ENCODE measurements at regions not wholly inside any gene's neighbourhood (a gene's known extent, or its start where the extent isn't known, plus 50 kb on each side); places are given as distances from the start of the nearest gene placed in this dataset.
"Not testable (repeated sequence)": the region's sequence is repeated elsewhere in the genome, so short reads cannot be mapped to it uniquely, and the experiment has no call there.

GRCh38 chr5:42242881-42243485 is 180.3 kb upstream of the GHR start:
- no peaks in the 10 kb centered on the region for H3K27me3 ChIP-seq (ENCODE audit: insufficient read depth, low read length, poor library complexity)
- WGBS (ENCODE audit: extremely low coverage, insufficient coverage, low lambda C conversion rate), result no CpG with 5 or more reads among the region's 5 CpGs
- no peak overlapping the region for H4K8ac ChIP-seq (ENCODE audit: low read depth, low read length)
- H3K79me2 ChIP-seq (ENCODE audit: control insufficient read depth, insufficient read depth, low read length), result no peaks in the 10 kb centered on the region
- H3K4me2 ChIP-seq (ENCODE audit: low read length), result no peak overlapping the region
- H4K5ac ChIP-seq (ENCODE audit: low read length), result no peak overlapping the region
- no peak for DNase-seq
- no peak overlapping the region for H2BK15ac ChIP-seq (replicated peaks; ENCODE audit: low read depth)
- no peak overlapping the region for H2BK120ac ChIP-seq (ENCODE audit: low read depth, low read length)
- H3K18ac ChIP-seq (ENCODE audit: low read length), result no peak overlapping the region
- H3K79me1 ChIP-seq (ENCODE audit: low read length), result no peaks in the 10 kb centered on the region
- no peak overlapping the region for H3K4ac ChIP-seq (ENCODE audit: low read depth, low read length)
- H3K56ac ChIP-seq (ENCODE audit: low read length), result no peak overlapping the region
- no peak overlapping the region for H2BK5ac ChIP-seq (ENCODE audit: low read length)
- no peak overlapping the region for H3K23ac ChIP-seq (ENCODE audit: low read length)
- no peak overlapping the region for H2AK5ac ChIP-seq (ENCODE audit: low read length)
- H3K4me3 ChIP-seq (ENCODE audit: low read length), result no peak overlapping the region
- no peak overlapping the region for H3K27ac ChIP-seq (ENCODE audit: low read depth, low read length)
- no peaks in the 10 kb centered on the region for H3K36me3 ChIP-seq (ENCODE audit: control insufficient read depth, insufficient read depth, low read length)
- no peaks in the 10 kb centered on the region for H3K4me1 ChIP-seq (ENCODE audit: control insufficient read depth, low read depth, low read length)
- H3K9ac ChIP-seq (ENCODE audit: low read length), result no peak overlapping the region

- no peak for DNase-seq
- H4K8ac ChIP-seq (ENCODE audit: low read depth, low read length), result no peak overlapping the region
- H3K36me3 ChIP-seq (ENCODE audit: control insufficient read depth, insufficient read depth, low read length), result no peaks in the 10 kb centered on the region
- no peak overlapping the region for H3K4me3 ChIP-seq (ENCODE audit: low read length)
- H4K5ac ChIP-seq (ENCODE audit: low read length), result no peak overlapping the region
- no peaks in the 10 kb centered on the region for H3K4me1 ChIP-seq (ENCODE audit: control insufficient read depth, low read depth, low read length)
- no peaks in the 10 kb centered on the region for H3K79me2 ChIP-seq (ENCODE audit: control insufficient read depth, insufficient read depth, low read length)
- no peak overlapping the region for H2BK120ac ChIP-seq (ENCODE audit: low read depth, low read length)
- no peak overlapping the region for H2BK15ac ChIP-seq (replicated peaks; ENCODE audit: low read depth)
- WGBS (ENCODE audit: extremely low coverage, insufficient coverage, low lambda C conversion rate), result no CpG with 5 or more reads among the region's 5 CpGs
- no peak overlapping the region for H3K27ac ChIP-seq (ENCODE audit: low read depth, low read length)
- H3K4me2 ChIP-seq (ENCODE audit: low read length), result no peak overlapping the region
- H3K56ac ChIP-seq (ENCODE audit: low read length), result no peak overlapping the region
- no peak overlapping the region for H2BK5ac ChIP-seq (ENCODE audit: low read length)
- H3K23ac ChIP-seq (ENCODE audit: low read length), result no peak overlapping the region
- H3K27me3 ChIP-seq (ENCODE audit: insufficient read depth, low read length, poor library complexity), result no peaks in the 10 kb centered on the region
- no peak overlapping the region for H3K18ac ChIP-seq (ENCODE audit: low read length)
- H3K79me1 ChIP-seq (ENCODE audit: low read length), result no peaks in the 10 kb centered on the region
- no peak overlapping the region for H3K9ac ChIP-seq (ENCODE audit: low read length)
- no peak overlapping the region for H2AK5ac ChIP-seq (ENCODE audit: low read length)
- no peak overlapping the region for H3K4ac ChIP-seq (ENCODE audit: low read depth, low read length)
Measured at GRCh38 chr5:42252306-42252705, 170.9 kb upstream of the GHR start.

GRCh38 chr5:42259914-42260313 is 163.3 kb upstream of the GHR start:
- H3K4ac ChIP-seq (ENCODE audit: low read depth, low read length); H3K9ac ChIP-seq (ENCODE audit: low read length); H3K56ac ChIP-seq (ENCODE audit: low read length); H3K4me2 ChIP-seq (ENCODE audit: low read length); H2BK15ac ChIP-seq (replicated peaks; ENCODE audit: low read depth); H2BK5ac ChIP-seq (ENCODE audit: low read length); H3K79me1 ChIP-seq (ENCODE audit: low read length); H3K4me1 ChIP-seq (ENCODE audit: control insufficient read depth, low read depth, low read length); H3K27me3 ChIP-seq (ENCODE audit: insufficient read depth, low read length, poor library complexity); H3K18ac ChIP-seq (ENCODE audit: low read length); H3K23ac ChIP-seq (ENCODE audit: low read length); H3K36me3 ChIP-seq (ENCODE audit: control insufficient read depth, insufficient read depth, low read length); H4K5ac ChIP-seq (ENCODE audit: low read length); H4K8ac ChIP-seq (ENCODE audit: low read depth, low read length); H2AK5ac ChIP-seq (ENCODE audit: low read length); H2BK120ac ChIP-seq (ENCODE audit: low read depth, low read length); H3K4me3 ChIP-seq (ENCODE audit: low read length); DNase-seq; H3K79me2 ChIP-seq (ENCODE audit: control insufficient read depth, insufficient read depth, low read length); H3K27ac ChIP-seq (ENCODE audit: low read depth, low read length): not testable (repeated sequence)
- no CpG with 5 or more reads among the region's 12 CpGs for WGBS (ENCODE audit: extremely low coverage, insufficient coverage, low lambda C conversion rate)

GRCh38 chr5:42267091-42267490 is 156.1 kb upstream of the GHR start:
- no peak overlapping the region for H3K9ac ChIP-seq (ENCODE audit: low read length)
- no peak overlapping the region for H3K27ac ChIP-seq (ENCODE audit: low read depth, low read length)
- no peaks in the 10 kb centered on the region for H3K79me1 ChIP-seq (ENCODE audit: low read length)
- no peaks in the 10 kb centered on the region for H3K36me3 ChIP-seq (ENCODE audit: control insufficient read depth, insufficient read depth, low read length)
- no peak overlapping the region for H3K23ac ChIP-seq (ENCODE audit: low read length)
- no peak overlapping the region for H2BK120ac ChIP-seq (ENCODE audit: low read depth, low read length)
- H3K4me2 ChIP-seq (ENCODE audit: low read length), result no peak overlapping the region
- no peaks in the 10 kb centered on the region for H3K4me1 ChIP-seq (ENCODE audit: control insufficient read depth, low read depth, low read length)
- H2BK15ac ChIP-seq (replicated peaks; ENCODE audit: low read depth), result no peak overlapping the region
- no peaks in the 10 kb centered on the region for H3K27me3 ChIP-seq (ENCODE audit: insufficient read depth, low read length, poor library complexity)
- H3K56ac ChIP-seq (ENCODE audit: low read length), result no peak overlapping the region
- no peaks in the 10 kb centered on the region for H3K79me2 ChIP-seq (ENCODE audit: control insufficient read depth, insufficient read depth, low read length)
- no peak overlapping the region for H2BK5ac ChIP-seq (ENCODE audit: low read length)
- no peak overlapping the region for H4K5ac ChIP-seq (ENCODE audit: low read length)
- H3K18ac ChIP-seq (ENCODE audit: low read length), result no peak overlapping the region
- H2AK5ac ChIP-seq (ENCODE audit: low read length), result no peak overlapping the region
- no peak overlapping the region for H3K4me3 ChIP-seq (ENCODE audit: low read length)
- no peak for DNase-seq
- H3K4ac ChIP-seq (ENCODE audit: low read depth, low read length), result no peak overlapping the region
- no peak overlapping the region for H4K8ac ChIP-seq (ENCODE audit: low read depth, low read length)

- H3K27ac ChIP-seq (ENCODE audit: low read depth, low read length); H3K4me2 ChIP-seq (ENCODE audit: low read length); H4K8ac ChIP-seq (ENCODE audit: low read depth, low read length); H2BK120ac ChIP-seq (ENCODE audit: low read depth, low read length); H3K23ac ChIP-seq (ENCODE audit: low read length); H2BK15ac ChIP-seq (replicated peaks; ENCODE audit: low read depth); H4K5ac ChIP-seq (ENCODE audit: low read length); H3K9ac ChIP-seq (ENCODE audit: low read length); H2AK5ac ChIP-seq (ENCODE audit: low read length); H3K79me1 ChIP-seq (ENCODE audit: low read length); H3K18ac ChIP-seq (ENCODE audit: low read length); H3K4ac ChIP-seq (ENCODE audit: low read depth, low read length); H3K79me2 ChIP-seq (ENCODE audit: control insufficient read depth, insufficient read depth, low read length); H2BK5ac ChIP-seq (ENCODE audit: low read length); H3K36me3 ChIP-seq (ENCODE audit: control insufficient read depth, insufficient read depth, low read length); H3K4me3 ChIP-seq (ENCODE audit: low read length); H3K56ac ChIP-seq (ENCODE audit: low read length); DNase-seq; H3K4me1 ChIP-seq (ENCODE audit: control insufficient read depth, low read depth, low read length); H3K27me3 ChIP-seq (ENCODE audit: insufficient read depth, low read length, poor library complexity): not testable (repeated sequence)
- WGBS (ENCODE audit: extremely low coverage, insufficient coverage, low lambda C conversion rate), result no CpG with 5 or more reads among the region's 1 CpG
Measured at GRCh38 chr5:42268170-42268569, 155.1 kb upstream of the GHR start.

GRCh38 chr5:42268630-42269029 is 154.6 kb upstream of the GHR start:
- no peak overlapping the region for H2BK120ac ChIP-seq (ENCODE audit: low read depth, low read length)
- no peaks in the 10 kb centered on the region for H3K27me3 ChIP-seq (ENCODE audit: insufficient read depth, low read length, poor library complexity)
- H3K36me3 ChIP-seq (ENCODE audit: control insufficient read depth, insufficient read depth, low read length), result no peaks in the 10 kb centered on the region
- no peak overlapping the region for H4K5ac ChIP-seq (ENCODE audit: low read length)
- H3K27ac ChIP-seq (ENCODE audit: low read depth, low read length), result no peak overlapping the region
- no peak overlapping the region for H2BK5ac ChIP-seq (ENCODE audit: low read length)
- no peak overlapping the region for H2BK15ac ChIP-seq (replicated peaks; ENCODE audit: low read depth)
- no peak overlapping the region for H4K8ac ChIP-seq (ENCODE audit: low read depth, low read length)
- H2AK5ac ChIP-seq (ENCODE audit: low read length), result no peak overlapping the region
- H3K18ac ChIP-seq (ENCODE audit: low read length), result no peak overlapping the region
- H3K79me1 ChIP-seq (ENCODE audit: low read length), result no peaks in the 10 kb centered on the region
- H3K4ac ChIP-seq (ENCODE audit: low read depth, low read length), result no peak overlapping the region
- no peak overlapping the region for H3K4me3 ChIP-seq (ENCODE audit: low read length)
- WGBS (ENCODE audit: extremely low coverage, insufficient coverage, low lambda C conversion rate), result no CpG with 5 or more reads among the region's 2 CpGs
- no peak overlapping the region for H3K23ac ChIP-seq (ENCODE audit: low read length)
- H3K4me1 ChIP-seq (ENCODE audit: control insufficient read depth, low read depth, low read length), result no peaks in the 10 kb centered on the region
- H3K79me2 ChIP-seq (ENCODE audit: control insufficient read depth, insufficient read depth, low read length), result no peaks in the 10 kb centered on the region
- H3K9ac ChIP-seq (ENCODE audit: low read length), result no peak overlapping the region
- H3K4me2 ChIP-seq (ENCODE audit: low read length), result no peak overlapping the region
- peak; percentile 40 for DNase-seq
- no peak overlapping the region for H3K56ac ChIP-seq (ENCODE audit: low read length)
